GM12874 (cell line): ENCODE measurements at regions not wholly inside any gene's neighbourhood (a gene's known extent, or its start where the extent isn't known, plus 50 kb on each side); places are given as distances from the start of the nearest gene placed in this dataset.

Source experiments
- CTCF ChIP-seq: IDR thresholded peaks from 2 replicates; pipeline ENCODE4 v1.5.1; 2011; ENCODE audit warnings: low read depth, mild to moderate bottlenecking, control low read depth, low read length, moderate library complexity; ENCODE audit not compliant: insufficient read depth

GRCh38 chr2:21773168-21773567, 649.4 kb downstream of the TDRD15 start:
- TF ChIP-seq CTCF = no peak

- no peak for TF ChIP-seq CTCF
Observed at GRCh38 chr2:21774691-21775368, 651.1 kb downstream of the TDRD15 start.

GRCh38 chr2:21779786-21780185, 656.0 kb downstream of the TDRD15 start:
- TF ChIP-seq CTCF = no peak

GRCh38 chr2:21781962-21782361, 658.2 kb downstream of the TDRD15 start:
- TF ChIP-seq CTCF = no peak

- TF ChIP-seq CTCF = no peak
Observed at GRCh38 chr2:21782866-21783265, 659.1 kb downstream of the TDRD15 start.

GRCh38 chr2:21787941-21788340, 664.2 kb downstream of the TDRD15 start:
- no peak for TF ChIP-seq CTCF

- no peak for TF ChIP-seq CTCF
Observed at GRCh38 chr2:21792571-21792970, 668.8 kb downstream of the TDRD15 start.

GRCh38 chr2:21793461-21793860, 669.7 kb downstream of the TDRD15 start:
- no peak for TF ChIP-seq CTCF
